WTC11 (cell line): ENCODE measurements at regions not wholly inside any gene's neighbourhood (a gene's known extent, or its start where the extent isn't known, plus 50 kb on each side); places are given as distances from the start of the nearest gene placed in this dataset.

ENCODE experiments used
- ATAC-seq: fragments of 200-7000 bp; cut with Tn5 transposase; 2 replicates; pipeline ENCODE4 v1.10.0; 2021; ENCODE audit warnings: mild to moderate bottlenecking, moderate library complexity
- CTCF ChIA-PET: fragments of 300-600 bp; sonication (Branson Sonifier 250); formaldehyde crosslinking; loops from one replicate; lab custom pipeline; 2021; ENCODE audit warnings: antibody characterized with exemption; lab: Charles Lee
- POLR2A ChIA-PET: fragments of 350-600 bp; sonication (Branson Sonifier 250); formaldehyde crosslinking; loops from one replicate; lab custom pipeline; 2021; ENCODE audit warnings: antibody characterized with exemption; lab: Charles Lee
- DNase-seq: peaks from one replicate; pipeline ENCODE4 v3.0.0; 2021; ENCODE audit warnings: low spot score
- H3K27ac Mint-ChIP-seq: 2 replicates; pipeline ENCODE4 v1.8.0; 2021; ENCODE audit warnings: mixed read lengths
- H3K27me3 Mint-ChIP-seq: 2 replicates; pipeline ENCODE4 v1.8.0; 2021; ENCODE audit warnings: low read depth, mild to moderate bottlenecking, moderate library complexity, mixed read lengths
- H3K36me3 Mint-ChIP-seq: 2 replicates; pipeline ENCODE4 v1.8.0; 2021; ENCODE audit warnings: mixed read lengths
- H3K4me1 Mint-ChIP-seq: 2 replicates; pipeline ENCODE4 v1.8.0; 2022; ENCODE audit warnings: mixed read lengths
- H3K4me3 Mint-ChIP-seq: 2 replicates; pipeline ENCODE4 v1.8.0; 2021; ENCODE audit warnings: mild to moderate bottlenecking, moderate library complexity, mixed read lengths
- H3K9me3 Mint-ChIP-seq: 2 replicates; pipeline ENCODE4 v1.8.0; 2021; ENCODE audit warnings: mixed read lengths
- EMX1 ChIP-seq: fragments of 250-450 bp; sonication (Bioruptor Pico); IDR thresholded peaks from 2 replicates; pipeline ENCODE4 v1.8.0; 2021; ENCODE audit warnings: mild to moderate bottlenecking
- FOXJ3 ChIP-seq: sonication (generic); formaldehyde crosslinking; IDR thresholded peaks from 2 replicates; pipeline ENCODE4 v1.9.0; 2021; ENCODE audit warnings: missing genetic modification reagents, mild to moderate bottlenecking, borderline replicate concordance
- FOXP4 ChIP-seq: sonication (generic); formaldehyde crosslinking; IDR thresholded peaks from 2 replicates; pipeline ENCODE4 v1.8.0; 2022; ENCODE audit warnings: mild to moderate bottlenecking, missing genetic modification reagents
- HMGA2 ChIP-seq: fragments of 250-450 bp; sonication (Bioruptor Pico); IDR thresholded peaks from 2 replicates; pipeline ENCODE4 v1.4.0; 2021; ENCODE audit warnings: mild to moderate bottlenecking, moderate library complexity
- JAZF1 ChIP-seq: fragments of 250-450 bp; sonication (Bioruptor Pico); IDR thresholded peaks from 2 replicates; pipeline ENCODE4 v1.9.0; 2021; ENCODE audit warnings: moderate library complexity, mild to moderate bottlenecking, inconsistent platforms
- KAT7 ChIP-seq: sonication (generic); formaldehyde crosslinking; IDR thresholded peaks from 2 replicates; pipeline ENCODE4 v1.8.1; 2023; ENCODE audit warnings: missing genetic modification reagents, mild to moderate bottlenecking, borderline replicate concordance
- MXD4 ChIP-seq: fragments of 250-450 bp; sonication (Bioruptor Pico); IDR thresholded peaks from 2 replicates; pipeline ENCODE4 v1.8.0; 2021; ENCODE audit warnings: mild to moderate bottlenecking, moderate library complexity, borderline replicate concordance
- NFE2L1 ChIP-seq: sonication (generic); formaldehyde crosslinking; IDR thresholded peaks from 2 replicates; pipeline ENCODE4 v1.8.1; 2023; ENCODE audit warnings: missing genetic modification reagents
- PRRX2 ChIP-seq: fragments of 250-450 bp; sonication (Bioruptor Pico); IDR thresholded peaks from 2 replicates; pipeline ENCODE4 v1.8.0; 2021; ENCODE audit warnings: mild to moderate bottlenecking
- SMAD3 ChIP-seq: sonication (generic); formaldehyde crosslinking; IDR thresholded peaks from 2 replicates; pipeline ENCODE4 v1.8.0; 2022; ENCODE audit warnings: missing genetic modification reagents, mild to moderate bottlenecking, borderline replicate concordance
- SP1 ChIP-seq: sonication (generic); formaldehyde crosslinking; conservative IDR thresholded peaks from 2 replicates; pipeline ENCODE4 v1.8.1; 2022; ENCODE audit warnings: missing genetic modification reagents
- ZNF138 ChIP-seq: sonication (generic); formaldehyde crosslinking; conservative IDR thresholded peaks from 2 replicates; pipeline ENCODE4 v1.8.1; 2022; ENCODE audit warnings: mild to moderate bottlenecking, moderate library complexity, missing genetic modification reagents
- ZNF317 ChIP-seq: sonication (generic); formaldehyde crosslinking; IDR thresholded peaks from 2 replicates; pipeline ENCODE4 v1.8.1; 2023; ENCODE audit warnings: low read depth, mild to moderate bottlenecking, moderate library complexity, missing genetic modification reagents, borderline replicate concordance
- ZNF416 ChIP-seq: fragments of 250-450 bp; sonication (Bioruptor Pico); IDR thresholded peaks from 2 replicates; pipeline ENCODE4 v1.9.0; 2021; ENCODE audit warnings: mild to moderate bottlenecking, inconsistent platforms
- TF ChIP-seq, protein P1 (sequence below): sonication (generic); formaldehyde crosslinking; IDR thresholded peaks from 2 replicates; pipeline ENCODE4 v1.8.0; 2023; ENCODE audit warnings: mild to moderate bottlenecking, missing genetic modification reagents
- TF ChIP-seq, protein P2 (sequence below): fragments of 250-450 bp; sonication (Bioruptor Pico); IDR thresholded peaks from 2 replicates; pipeline ENCODE4 v2.1.2; 2022; ENCODE audit warnings: mild to moderate bottlenecking, moderate library complexity
- TF ChIP-seq, protein P3 (sequence below): sonication (generic); formaldehyde crosslinking; IDR thresholded peaks from 2 replicates; pipeline ENCODE4 v1.8.0; 2023; ENCODE audit warnings: missing genetic modification reagents
- TF ChIP-seq, protein P4 (sequence below): fragments of 200-600 bp; IDR thresholded peaks from 2 replicates; pipeline ENCODE4 v1.8.0; 2022; ENCODE audit warnings: antibody characterized with exemption
- TF ChIP-seq, protein P5 (sequence below): fragments of 250-450 bp; sonication (Bioruptor Pico); IDR thresholded peaks from 2 replicates; pipeline ENCODE4 v1.9.0; 2021; ENCODE audit warnings: mild to moderate bottlenecking, borderline replicate concordance
- TF ChIP-seq, protein P6 (sequence below): fragments of 250-450 bp; sonication (Bioruptor Pico); IDR thresholded peaks from 2 replicates; pipeline ENCODE4 v1.9.0; 2021; ENCODE audit warnings: moderate library complexity, mild to moderate bottlenecking, inconsistent platforms, borderline replicate concordance
- TF ChIP-seq, protein P7 (sequence below): sonication (generic); formaldehyde crosslinking; IDR thresholded peaks from 2 replicates; pipeline ENCODE4 v1.8.0; 2022; ENCODE audit warnings: mild to moderate bottlenecking, missing genetic modification reagents

DNA sequence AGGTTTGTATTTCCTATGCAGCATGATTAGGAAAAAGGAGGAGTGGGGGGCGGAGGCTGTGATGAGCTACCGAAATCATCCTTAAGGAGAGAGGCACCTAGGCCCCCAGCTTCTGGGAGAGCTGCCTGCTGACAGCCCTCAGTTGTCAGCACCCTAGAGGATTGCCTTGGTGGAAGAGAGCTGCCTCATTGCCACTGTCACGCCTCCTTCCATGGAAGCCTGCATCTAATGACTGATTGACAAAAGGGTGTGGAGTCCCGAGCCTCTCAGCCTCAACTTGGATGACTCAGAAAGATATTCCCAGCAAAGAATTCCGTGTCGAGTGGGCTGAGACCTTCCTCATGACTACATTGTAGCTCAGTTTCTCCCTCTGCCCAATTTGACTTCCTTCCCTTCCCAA lies 320.4 kb upstream of the PROK2 start (continued):
- TF ChIP-seq, protein P1, sequence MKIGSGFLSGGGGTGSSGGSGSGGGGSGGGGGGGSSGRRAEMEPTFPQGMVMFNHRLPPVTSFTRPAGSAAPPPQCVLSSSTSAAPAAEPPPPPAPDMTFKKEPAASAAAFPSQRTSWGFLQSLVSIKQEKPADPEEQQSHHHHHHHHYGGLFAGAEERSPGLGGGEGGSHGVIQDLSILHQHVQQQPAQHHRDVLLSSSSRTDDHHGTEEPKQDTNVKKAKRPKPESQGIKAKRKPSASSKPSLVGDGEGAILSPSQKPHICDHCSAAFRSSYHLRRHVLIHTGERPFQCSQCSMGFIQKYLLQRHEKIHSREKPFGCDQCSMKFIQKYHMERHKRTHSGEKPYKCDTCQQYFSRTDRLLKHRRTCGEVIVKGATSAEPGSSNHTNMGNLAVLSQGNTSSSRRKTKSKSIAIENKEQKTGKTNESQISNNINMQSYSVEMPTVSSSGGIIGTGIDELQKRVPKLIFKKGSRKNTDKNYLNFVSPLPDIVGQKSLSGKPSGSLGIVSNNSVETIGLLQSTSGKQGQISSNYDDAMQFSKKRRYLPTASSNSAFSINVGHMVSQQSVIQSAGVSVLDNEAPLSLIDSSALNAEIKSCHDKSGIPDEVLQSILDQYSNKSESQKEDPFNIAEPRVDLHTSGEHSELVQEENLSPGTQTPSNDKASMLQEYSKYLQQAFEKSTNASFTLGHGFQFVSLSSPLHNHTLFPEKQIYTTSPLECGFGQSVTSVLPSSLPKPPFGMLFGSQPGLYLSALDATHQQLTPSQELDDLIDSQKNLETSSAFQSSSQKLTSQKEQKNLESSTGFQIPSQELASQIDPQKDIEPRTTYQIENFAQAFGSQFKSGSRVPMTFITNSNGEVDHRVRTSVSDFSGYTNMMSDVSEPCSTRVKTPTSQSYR (CRISPR knock-in tag) = no peak
- TF ChIP-seq PRRX2 (CRISPR knock-in tag) = no peak
- TF ChIP-seq, protein P2, sequence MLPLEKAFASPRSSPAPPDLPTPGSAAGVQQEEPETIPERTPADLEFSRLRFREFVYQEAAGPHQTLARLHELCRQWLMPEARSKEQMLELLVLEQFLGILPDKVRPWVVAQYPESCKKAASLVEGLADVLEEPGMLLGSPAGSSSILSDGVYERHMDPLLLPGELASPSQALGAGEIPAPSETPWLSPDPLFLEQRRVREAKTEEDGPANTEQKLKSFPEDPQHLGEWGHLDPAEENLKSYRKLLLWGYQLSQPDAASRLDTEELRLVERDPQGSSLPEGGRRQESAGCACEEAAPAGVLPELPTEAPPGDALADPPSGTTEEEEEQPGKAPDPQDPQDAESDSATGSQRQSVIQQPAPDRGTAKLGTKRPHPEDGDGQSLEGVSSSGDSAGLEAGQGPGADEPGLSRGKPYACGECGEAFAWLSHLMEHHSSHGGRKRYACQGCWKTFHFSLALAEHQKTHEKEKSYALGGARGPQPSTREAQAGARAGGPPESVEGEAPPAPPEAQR = no peak
- TF ChIP-seq HMGA2 = no peak
- TF ChIP-seq, protein P3, sequence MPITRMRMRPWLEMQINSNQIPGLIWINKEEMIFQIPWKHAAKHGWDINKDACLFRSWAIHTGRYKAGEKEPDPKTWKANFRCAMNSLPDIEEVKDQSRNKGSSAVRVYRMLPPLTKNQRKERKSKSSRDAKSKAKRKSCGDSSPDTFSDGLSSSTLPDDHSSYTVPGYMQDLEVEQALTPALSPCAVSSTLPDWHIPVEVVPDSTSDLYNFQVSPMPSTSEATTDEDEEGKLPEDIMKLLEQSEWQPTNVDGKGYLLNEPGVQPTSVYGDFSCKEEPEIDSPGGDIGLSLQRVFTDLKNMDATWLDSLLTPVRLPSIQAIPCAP (CRISPR knock-in tag) = no peak
- TF ChIP-seq KAT7 = no peak
- TF ChIP-seq, protein P4, sequence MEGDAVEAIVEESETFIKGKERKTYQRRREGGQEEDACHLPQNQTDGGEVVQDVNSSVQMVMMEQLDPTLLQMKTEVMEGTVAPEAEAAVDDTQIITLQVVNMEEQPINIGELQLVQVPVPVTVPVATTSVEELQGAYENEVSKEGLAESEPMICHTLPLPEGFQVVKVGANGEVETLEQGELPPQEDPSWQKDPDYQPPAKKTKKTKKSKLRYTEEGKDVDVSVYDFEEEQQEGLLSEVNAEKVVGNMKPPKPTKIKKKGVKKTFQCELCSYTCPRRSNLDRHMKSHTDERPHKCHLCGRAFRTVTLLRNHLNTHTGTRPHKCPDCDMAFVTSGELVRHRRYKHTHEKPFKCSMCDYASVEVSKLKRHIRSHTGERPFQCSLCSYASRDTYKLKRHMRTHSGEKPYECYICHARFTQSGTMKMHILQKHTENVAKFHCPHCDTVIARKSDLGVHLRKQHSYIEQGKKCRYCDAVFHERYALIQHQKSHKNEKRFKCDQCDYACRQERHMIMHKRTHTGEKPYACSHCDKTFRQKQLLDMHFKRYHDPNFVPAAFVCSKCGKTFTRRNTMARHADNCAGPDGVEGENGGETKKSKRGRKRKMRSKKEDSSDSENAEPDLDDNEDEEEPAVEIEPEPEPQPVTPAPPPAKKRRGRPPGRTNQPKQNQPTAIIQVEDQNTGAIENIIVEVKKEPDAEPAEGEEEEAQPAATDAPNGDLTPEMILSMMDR = no peak
- TF ChIP-seq JAZF1 (CRISPR knock-in tag) = no peak
- TF ChIP-seq ZNF416 (CRISPR knock-in tag) = no peak

DNA sequence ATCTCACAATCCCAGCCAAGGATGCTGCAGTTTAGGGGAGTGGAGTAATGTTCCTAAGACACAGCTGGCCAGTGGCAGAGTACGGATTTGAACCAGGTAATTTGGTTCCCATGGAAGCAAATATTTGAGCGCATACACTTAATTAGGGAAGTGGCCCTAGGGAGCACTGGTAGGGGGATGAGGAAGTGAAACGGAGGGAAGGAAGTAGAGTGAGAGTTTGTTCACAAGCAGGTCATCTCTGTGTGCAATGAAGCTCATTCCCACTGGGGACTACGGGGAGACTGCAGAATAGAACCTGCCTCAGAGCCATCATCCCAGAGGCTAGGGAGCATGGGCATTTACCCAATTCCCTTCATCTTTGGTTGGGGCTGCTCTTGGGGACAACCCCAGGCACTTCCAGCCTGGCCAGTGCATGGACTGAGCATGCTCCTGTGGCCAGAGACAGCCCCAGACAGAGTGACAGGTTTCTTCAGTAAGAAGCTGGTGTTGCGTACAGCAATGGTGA lies 317.2 kb upstream of the PROK2 start:
- Mint-ChIP-seq H3K4me3 (no peak overlapping the region), H3K27ac (no peak overlapping the region), H3K4me1 (peaks cover 21% of the 10 kb centered on the region), H3K27me3 (peaks cover 32% of the 10 kb centered on the region), H3K36me3 (no peaks in the 10 kb centered on the region), H3K9me3 (no peaks in the 10 kb centered on the region)
- ChIA-PET CTCF (no interaction called here), POLR2A (no interaction called here)
- DNase-seq (no peak), ATAC-seq (no peak)
- no peak for TF ChIP-seq ZNF317 (CRISPR knock-in tag)
- no peak for TF ChIP-seq NFE2L1 (CRISPR knock-in tag)
- no peak for TF ChIP-seq MXD4 (CRISPR knock-in tag)
- TF ChIP-seq, protein P3 (CRISPR knock-in tag) = no peak
- TF ChIP-seq, protein P5, sequence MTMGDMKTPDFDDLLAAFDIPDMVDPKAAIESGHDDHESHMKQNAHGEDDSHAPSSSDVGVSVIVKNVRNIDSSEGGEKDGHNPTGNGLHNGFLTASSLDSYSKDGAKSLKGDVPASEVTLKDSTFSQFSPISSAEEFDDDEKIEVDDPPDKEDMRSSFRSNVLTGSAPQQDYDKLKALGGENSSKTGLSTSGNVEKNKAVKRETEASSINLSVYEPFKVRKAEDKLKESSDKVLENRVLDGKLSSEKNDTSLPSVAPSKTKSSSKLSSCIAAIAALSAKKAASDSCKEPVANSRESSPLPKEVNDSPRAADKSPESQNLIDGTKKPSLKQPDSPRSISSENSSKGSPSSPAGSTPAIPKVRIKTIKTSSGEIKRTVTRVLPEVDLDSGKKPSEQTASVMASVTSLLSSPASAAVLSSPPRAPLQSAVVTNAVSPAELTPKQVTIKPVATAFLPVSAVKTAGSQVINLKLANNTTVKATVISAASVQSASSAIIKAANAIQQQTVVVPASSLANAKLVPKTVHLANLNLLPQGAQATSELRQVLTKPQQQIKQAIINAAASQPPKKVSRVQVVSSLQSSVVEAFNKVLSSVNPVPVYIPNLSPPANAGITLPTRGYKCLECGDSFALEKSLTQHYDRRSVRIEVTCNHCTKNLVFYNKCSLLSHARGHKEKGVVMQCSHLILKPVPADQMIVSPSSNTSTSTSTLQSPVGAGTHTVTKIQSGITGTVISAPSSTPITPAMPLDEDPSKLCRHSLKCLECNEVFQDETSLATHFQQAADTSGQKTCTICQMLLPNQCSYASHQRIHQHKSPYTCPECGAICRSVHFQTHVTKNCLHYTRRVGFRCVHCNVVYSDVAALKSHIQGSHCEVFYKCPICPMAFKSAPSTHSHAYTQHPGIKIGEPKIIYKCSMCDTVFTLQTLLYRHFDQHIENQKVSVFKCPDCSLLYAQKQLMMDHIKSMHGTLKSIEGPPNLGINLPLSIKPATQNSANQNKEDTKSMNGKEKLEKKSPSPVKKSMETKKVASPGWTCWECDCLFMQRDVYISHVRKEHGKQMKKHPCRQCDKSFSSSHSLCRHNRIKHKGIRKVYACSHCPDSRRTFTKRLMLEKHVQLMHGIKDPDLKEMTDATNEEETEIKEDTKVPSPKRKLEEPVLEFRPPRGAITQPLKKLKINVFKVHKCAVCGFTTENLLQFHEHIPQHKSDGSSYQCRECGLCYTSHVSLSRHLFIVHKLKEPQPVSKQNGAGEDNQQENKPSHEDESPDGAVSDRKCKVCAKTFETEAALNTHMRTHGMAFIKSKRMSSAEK (CRISPR knock-in tag) = no peak
- no peak for TF ChIP-seq EMX1 (CRISPR knock-in tag)
- TF ChIP-seq FOXP4 = no peak
- no peak for TF ChIP-seq FOXJ3 (CRISPR knock-in tag)
- TF ChIP-seq SP1 (CRISPR knock-in tag) = no peak
- TF ChIP-seq, protein P6, sequence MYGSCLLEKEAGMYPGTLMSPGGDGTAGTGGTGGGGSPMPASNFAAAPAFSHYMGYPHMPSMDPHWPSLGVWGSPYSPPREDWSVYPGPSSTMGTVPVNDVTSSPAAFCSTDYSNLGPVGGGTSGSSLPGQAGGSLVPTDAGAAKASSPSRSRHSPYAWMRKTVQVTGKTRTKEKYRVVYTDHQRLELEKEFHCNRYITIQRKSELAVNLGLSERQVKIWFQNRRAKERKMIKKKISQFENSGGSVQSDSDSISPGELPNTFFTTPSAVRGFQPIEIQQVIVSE (CRISPR knock-in tag) = no peak
- TF ChIP-seq, protein P7, sequence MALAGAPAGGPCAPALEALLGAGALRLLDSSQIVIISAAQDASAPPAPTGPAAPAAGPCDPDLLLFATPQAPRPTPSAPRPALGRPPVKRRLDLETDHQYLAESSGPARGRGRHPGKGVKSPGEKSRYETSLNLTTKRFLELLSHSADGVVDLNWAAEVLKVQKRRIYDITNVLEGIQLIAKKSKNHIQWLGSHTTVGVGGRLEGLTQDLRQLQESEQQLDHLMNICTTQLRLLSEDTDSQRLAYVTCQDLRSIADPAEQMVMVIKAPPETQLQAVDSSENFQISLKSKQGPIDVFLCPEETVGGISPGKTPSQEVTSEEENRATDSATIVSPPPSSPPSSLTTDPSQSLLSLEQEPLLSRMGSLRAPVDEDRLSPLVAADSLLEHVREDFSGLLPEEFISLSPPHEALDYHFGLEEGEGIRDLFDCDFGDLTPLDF (CRISPR knock-in tag) = no peak
- no peak for TF ChIP-seq SMAD3 (CRISPR knock-in tag)
- no peak for TF ChIP-seq ZNF138 (CRISPR knock-in tag)
